Testis (tissue), 2 donors: ENCODE measurements at regions not wholly inside any gene's neighbourhood (a gene's known extent, or its start where the extent isn't known, plus 50 kb on each side); places are given as distances from the start of the nearest gene placed in this dataset.

Experiments
- POLR2A ChIP-seq: fragments of 450-650 bp; IDR thresholded peaks from one replicate; pipeline ENCODE4 v1.6.1; 2017; ENCODE audit warnings: antibody characterized with exemption, mild to moderate bottlenecking, moderate library complexity
- TF ChIP-seq, protein P1 (sequence below), 3 experiments: fragments of 450-650 bp in 2 of 3; fragments of 200-600 bp in 1 of 3; sonication (generic) in 1 of 3; IDR thresholded peaks; one replicate each; pipeline ENCODE4 v1.5.1; 2016 to 2019; ENCODE audit warnings: antibody characterized with exemption in 3 of 3, mild to moderate bottlenecking in 2 of 3, moderate library complexity in 1 of 3

DNA sequence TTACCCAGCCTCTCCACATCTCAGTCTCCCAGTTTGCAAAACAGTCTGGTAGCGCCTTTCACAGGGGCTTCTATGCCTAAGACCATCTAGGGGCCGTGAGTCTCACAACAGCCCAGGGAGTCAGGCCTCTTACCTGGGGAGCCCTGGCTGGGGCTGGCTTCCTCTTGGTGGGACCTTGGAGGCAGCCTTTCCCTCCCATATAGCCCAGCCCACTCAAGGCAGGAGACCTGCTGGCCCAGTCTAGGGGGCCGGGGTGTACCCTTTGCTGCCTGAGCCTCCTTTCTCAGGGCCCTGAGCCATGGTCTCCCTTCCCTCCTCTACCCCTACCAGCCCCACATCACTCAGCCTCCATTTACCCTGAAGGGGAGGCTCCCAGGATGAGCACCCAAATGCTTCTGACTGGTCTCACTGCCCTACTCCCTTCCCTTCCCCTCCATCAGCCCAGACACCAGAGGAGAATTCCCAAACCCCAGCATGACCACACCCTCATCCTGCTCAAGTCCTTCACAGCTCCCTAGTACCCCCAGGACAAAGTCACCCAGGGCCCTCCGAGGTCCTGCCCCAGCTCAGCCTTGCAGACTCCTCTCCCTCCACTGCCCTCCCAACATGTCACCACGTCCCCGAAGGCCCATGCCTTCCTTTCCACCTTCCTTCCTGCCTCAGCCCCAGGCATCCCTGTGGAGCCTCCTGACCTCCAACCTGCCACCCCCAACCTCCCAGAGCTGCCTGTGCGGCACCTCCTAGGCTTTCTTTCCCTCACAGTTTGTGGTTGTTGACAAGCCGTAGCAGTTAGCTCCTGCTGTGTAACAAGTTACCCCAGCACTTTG lies 55.3 kb downstream of the BARX1 start:
- TF ChIP-seq, protein P1, sequence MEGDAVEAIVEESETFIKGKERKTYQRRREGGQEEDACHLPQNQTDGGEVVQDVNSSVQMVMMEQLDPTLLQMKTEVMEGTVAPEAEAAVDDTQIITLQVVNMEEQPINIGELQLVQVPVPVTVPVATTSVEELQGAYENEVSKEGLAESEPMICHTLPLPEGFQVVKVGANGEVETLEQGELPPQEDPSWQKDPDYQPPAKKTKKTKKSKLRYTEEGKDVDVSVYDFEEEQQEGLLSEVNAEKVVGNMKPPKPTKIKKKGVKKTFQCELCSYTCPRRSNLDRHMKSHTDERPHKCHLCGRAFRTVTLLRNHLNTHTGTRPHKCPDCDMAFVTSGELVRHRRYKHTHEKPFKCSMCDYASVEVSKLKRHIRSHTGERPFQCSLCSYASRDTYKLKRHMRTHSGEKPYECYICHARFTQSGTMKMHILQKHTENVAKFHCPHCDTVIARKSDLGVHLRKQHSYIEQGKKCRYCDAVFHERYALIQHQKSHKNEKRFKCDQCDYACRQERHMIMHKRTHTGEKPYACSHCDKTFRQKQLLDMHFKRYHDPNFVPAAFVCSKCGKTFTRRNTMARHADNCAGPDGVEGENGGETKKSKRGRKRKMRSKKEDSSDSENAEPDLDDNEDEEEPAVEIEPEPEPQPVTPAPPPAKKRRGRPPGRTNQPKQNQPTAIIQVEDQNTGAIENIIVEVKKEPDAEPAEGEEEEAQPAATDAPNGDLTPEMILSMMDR (IDR thresholded peaks at IDR 0.05): no peak
- TF ChIP-seq POLR2A: no peak
